ENCODE measurements at regions not wholly inside any gene's neighbourhood (a gene's known extent, or its start where the extent isn't known, plus 50 kb on each side); places are given as distances from the start of the nearest gene placed in this dataset.
A peak's percentile ranks its signal among the peaks of the same experiment; 100 is the strongest.

GRCh38 chr17:71748872-71749271 is 371.9 kb upstream of the SOX9 start:
- ChIA-PET POLR2A (ENCODE audit: unreplicated experiment) (no interaction called here), CTCF (no interaction called here)
- H4K5ac ChIP-seq (ENCODE audit: low read depth, low read length): no peak overlapping the region
- no peak overlapping the region for H2BK20ac ChIP-seq (ENCODE audit: low read depth, low read length)
- H3K23ac ChIP-seq (ENCODE audit: low read depth, low read length): no peak overlapping the region
- H3K4ac ChIP-seq (ENCODE audit: low read depth, low read length): no peak overlapping the region
- no peak overlapping the region for H3K4me2 ChIP-seq (ENCODE audit: low read depth, low read length)
- dilution Hi-C loops (cut with HindIII; ENCODE audit: low sequenced_read_pairs, unreplicated experiment): no loop called here
- no peaks in the 10 kb centered on the region for H3K36me3 ChIP-seq (ENCODE audit: control insufficient read depth, insufficient read depth, low read length)
- intact Hi-C loops (cut with micrococcal nuclease): no loop called here
- no peak overlapping the region for H2AK5ac ChIP-seq (ENCODE audit: low read depth, low read length)
- ATAC-seq (ENCODE audit: low read depth): no peak
- no peak overlapping the region for H2AFZ ChIP-seq (replicated peaks; ENCODE audit: low read length, poor library complexity)
- H3K14ac ChIP-seq (replicated peaks; ENCODE audit: low read depth, low read length): no peak overlapping the region
- H2BK5ac ChIP-seq (ENCODE audit: low read depth, low read length, poor library complexity, severe bottlenecking): no peak overlapping the region
- H2AK9ac ChIP-seq (replicated peaks; ENCODE audit: low read depth, low read length, poor library complexity): no peak overlapping the region
- H4K8ac ChIP-seq (ENCODE audit: low read depth in 2 of 2, low read length in 2 of 2): no peak overlapping the region
- H3K18ac ChIP-seq (ENCODE audit: low read depth, low read length): no peak overlapping the region
- H3K27ac ChIP-seq (ENCODE audit: insufficient read depth, low read length): no peak overlapping the region
- in situ Hi-C loops (cut with MboI; ENCODE audit: low sequenced_read_pairs): no loop called here
- no peak overlapping the region for H4K91ac ChIP-seq (ENCODE audit: insufficient read depth, low read depth, low read length)
- no peak for DNase-seq
- H2BK120ac ChIP-seq (ENCODE audit: low read depth, low read length): no peak overlapping the region
- H3K27me3 ChIP-seq (ENCODE audit: control insufficient read depth, insufficient read depth, low read length): no peaks in the 10 kb centered on the region
- H3K79me1 ChIP-seq (ENCODE audit: low read depth in 1 of 2, low read length in 2 of 2): no peaks in the 10 kb centered on the region
- H3K4me3 ChIP-seq (ENCODE audit: insufficient read depth, low read depth, low read length): no peak overlapping the region
- H3K9ac ChIP-seq (ENCODE audit: low read depth, low read length): no peak overlapping the region
- H3K4me1 ChIP-seq (ENCODE audit: control insufficient read depth, insufficient read depth, low read length): no peaks in the 10 kb centered on the region
- BruUV-seq (replicated peaks): no TSS peak
- H3K56ac ChIP-seq (ENCODE audit: extremely low read depth, insufficient read depth, low read length): no peak overlapping the region
- H4K20me1 ChIP-seq (ENCODE audit: insufficient read depth, low read length): no peaks in the 10 kb centered on the region
- TF ChIP-seq MAFK (IDR thresholded peaks at IDR 0.05; ENCODE audit: low read depth, low read length): peak; percentile 70
- no peak for TF ChIP-seq RCOR1 (IDR thresholded peaks at IDR 0.05; ENCODE audit: insufficient replicate concordance, low read length)
- H3K9me1 ChIP-seq (ENCODE audit: insufficient read depth, low read length): no peaks in the 10 kb centered on the region
- H3K9me3 ChIP-seq (ENCODE audit: control insufficient read depth, insufficient read depth, low read length): no peaks in the 10 kb centered on the region
- no peak overlapping the region for H2BK15ac ChIP-seq (ENCODE audit: low read depth, low read length)

Data from IMR-90 (cell line).